ENCODE measurements at regions not wholly inside any gene's neighbourhood (a gene's known extent, or its start where the extent isn't known, plus 50 kb on each side); places are given as distances from the start of the nearest gene placed in this dataset.

DNA sequence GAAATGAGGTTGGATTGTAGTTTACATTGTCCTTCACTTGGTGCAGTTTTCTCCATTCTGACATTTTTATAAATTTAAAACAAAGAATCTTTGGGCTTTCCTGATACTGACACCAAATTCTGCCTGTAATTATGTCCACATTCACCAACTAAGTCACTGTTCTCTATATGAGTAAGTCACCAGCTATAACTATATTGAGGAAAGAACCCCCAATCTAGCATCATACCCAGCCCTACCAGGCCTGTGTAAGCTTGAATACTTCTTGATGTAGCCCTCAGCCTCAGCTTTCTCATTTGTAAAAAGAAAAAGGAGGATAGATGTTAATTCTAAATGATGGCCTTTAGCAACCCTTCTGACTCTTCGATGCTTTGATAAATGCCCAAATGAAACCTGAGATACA lies 112.7 kb upstream of the FST start:
- no peak for ATAC-seq
- Histone ChIP-seq H3K4me3 (no peak overlapping the region), H3K9me3 (no peaks in the 10 kb centered on the region), H3K36me3 (no peaks in the 10 kb centered on the region), H3K4me1 (no peaks in the 10 kb centered on the region), H3K27me3 (no peaks in the 10 kb centered on the region), H3K27ac (no peak overlapping the region)
- no peak for FAIRE-seq
- WGBS, 2 donors, result 88 to 93% methylated on average over 1 of the region's 1 CpG
- TF ChIP-seq, protein P1, sequence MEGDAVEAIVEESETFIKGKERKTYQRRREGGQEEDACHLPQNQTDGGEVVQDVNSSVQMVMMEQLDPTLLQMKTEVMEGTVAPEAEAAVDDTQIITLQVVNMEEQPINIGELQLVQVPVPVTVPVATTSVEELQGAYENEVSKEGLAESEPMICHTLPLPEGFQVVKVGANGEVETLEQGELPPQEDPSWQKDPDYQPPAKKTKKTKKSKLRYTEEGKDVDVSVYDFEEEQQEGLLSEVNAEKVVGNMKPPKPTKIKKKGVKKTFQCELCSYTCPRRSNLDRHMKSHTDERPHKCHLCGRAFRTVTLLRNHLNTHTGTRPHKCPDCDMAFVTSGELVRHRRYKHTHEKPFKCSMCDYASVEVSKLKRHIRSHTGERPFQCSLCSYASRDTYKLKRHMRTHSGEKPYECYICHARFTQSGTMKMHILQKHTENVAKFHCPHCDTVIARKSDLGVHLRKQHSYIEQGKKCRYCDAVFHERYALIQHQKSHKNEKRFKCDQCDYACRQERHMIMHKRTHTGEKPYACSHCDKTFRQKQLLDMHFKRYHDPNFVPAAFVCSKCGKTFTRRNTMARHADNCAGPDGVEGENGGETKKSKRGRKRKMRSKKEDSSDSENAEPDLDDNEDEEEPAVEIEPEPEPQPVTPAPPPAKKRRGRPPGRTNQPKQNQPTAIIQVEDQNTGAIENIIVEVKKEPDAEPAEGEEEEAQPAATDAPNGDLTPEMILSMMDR (IDR thresholded peaks at IDR 0.05), result no peak
- DNase-seq, result no peak
- intact Hi-C loops (cut with DNase I), result no loop called here

- Histone ChIP-seq H3K27me3 (no peaks in the 10 kb centered on the region), H3K4me3 (no peak overlapping the region), H3K36me3 (no peaks in the 10 kb centered on the region), H3K4me1 (no peaks in the 10 kb centered on the region), H3K9me3 (no peaks in the 10 kb centered on the region), H3K27ac (no peak overlapping the region)
- ATAC-seq (no peak), FAIRE-seq (no peak), DNase-seq (no peak)
- TF ChIP-seq, protein P1 (IDR thresholded peaks at IDR 0.05), result no peak
- 9 to 14% methylated on average over 1 of the region's 1 CpG for WGBS, 2 donors
- intact Hi-C loops (cut with DNase I), result no loop called here
These were observed 111.9 kb upstream of the FST start for GRCh38 chr5:53368516-53368915.

- DNase-seq, result no peak
- 70 to 79% methylated on average over 2 of the region's 2 CpGs for WGBS, 2 donors
- H3K27me3 ChIP-seq, result no peaks in the 10 kb centered on the region
- ATAC-seq, result no peak
- H3K27ac ChIP-seq, result no peak overlapping the region
- no peak overlapping the region for H3K4me3 ChIP-seq
- H3K36me3 ChIP-seq, result no peaks in the 10 kb centered on the region
- no peak for FAIRE-seq
- intact Hi-C loops (cut with DNase I), result no loop called here
- no peaks in the 10 kb centered on the region for H3K9me3 ChIP-seq
- TF ChIP-seq, protein P1 (IDR thresholded peaks at IDR 0.05), result no peak
- H3K4me1 ChIP-seq, result no peaks in the 10 kb centered on the region
These were observed 111.3 kb upstream of the FST start for GRCh38 chr5:53368966-53369605.

- ATAC-seq, result no peak
- no peak for FAIRE-seq
- Histone ChIP-seq H3K27ac (no peak overlapping the region), H3K4me3 (no peak overlapping the region), H3K4me1 (no peaks in the 10 kb centered on the region), H3K9me3 (no peaks in the 10 kb centered on the region), H3K27me3 (no peaks in the 10 kb centered on the region), H3K36me3 (no peaks in the 10 kb centered on the region)
- 48 to 59% methylated on average over 3 of the region's 3 CpGs for WGBS, 2 donors
- TF ChIP-seq, protein P1 (IDR thresholded peaks at IDR 0.05), result no peak
- no peak for DNase-seq
- intact Hi-C loops (cut with DNase I), result no loop called here
These were observed 110.7 kb upstream of the FST start for GRCh38 chr5:53369681-53370080.

GRCh38 chr5:53373451-53374158 lies 106.8 kb upstream of the FST start:
- H3K27ac ChIP-seq, result no peak overlapping the region
- ATAC-seq (no peak), FAIRE-seq (no peak), DNase-seq (no peak)
- H3K36me3 ChIP-seq, result no peaks in the 10 kb centered on the region
- H3K9me3 ChIP-seq, result no peaks in the 10 kb centered on the region
- H3K4me3 ChIP-seq, result no peak overlapping the region
- intact Hi-C loops (cut with DNase I), result no loop called here
- TF ChIP-seq, protein P1 (IDR thresholded peaks at IDR 0.05), result no peak
- H3K27me3 ChIP-seq, result no peaks in the 10 kb centered on the region
- 72 to 79% methylated on average over 3 of the region's 3 CpGs for WGBS, 2 donors
- no peaks in the 10 kb centered on the region for H3K4me1 ChIP-seq
